ENCODE measurements at regions not wholly inside any gene's neighbourhood (a gene's known extent, or its start where the extent isn't known, plus 50 kb on each side); places are given as distances from the start of the nearest gene placed in this dataset.
"Not testable (repeated sequence)": the region's sequence is repeated elsewhere in the genome, so short reads cannot be mapped to it uniquely, and the experiment has no call there.

GRCh38 chr6:58332108-58332507 is 1014.7 kb downstream of the PRIM2 start:
- not testable (repeated sequence) for H3K4me3 ChIP-seq (ENCODE audit: low read depth in 1 of 5, low read length in 5 of 5)

GRCh38 chr6:58342287-58342686 is 1024.9 kb downstream of the PRIM2 start:
- H3K4me3 ChIP-seq (ENCODE audit: low read depth in 1 of 5, low read length in 5 of 5); H3K4me1 ChIP-seq (ENCODE audit: control insufficient read depth in 5 of 5, insufficient read depth in 5 of 5, low read length in 5 of 5); H3K27me3 ChIP-seq (ENCODE audit: control insufficient read depth in 5 of 5, insufficient read depth in 4 of 5, low read length in 5 of 5); H3K36me3 ChIP-seq (ENCODE audit: control insufficient read depth in 5 of 5, insufficient read depth in 5 of 5, low read length in 5 of 5); H3K9ac ChIP-seq (ENCODE audit: low read length in 5 of 5); H3K9me3 ChIP-seq (ENCODE audit: control insufficient read depth in 5 of 5, low read length in 5 of 5); H3K27ac ChIP-seq (ENCODE audit: low read depth, low read length): not testable (repeated sequence)

More at GRCh38 chr6:58332108-58332507, 1014.7 kb downstream of the PRIM2 start:
- H3K9me3 ChIP-seq (ENCODE audit: control insufficient read depth in 5 of 5, low read length in 5 of 5); H3K27ac ChIP-seq (ENCODE audit: low read depth, low read length); H3K4me1 ChIP-seq (ENCODE audit: control insufficient read depth in 5 of 5, insufficient read depth in 5 of 5, low read length in 5 of 5); H3K36me3 ChIP-seq (ENCODE audit: control insufficient read depth in 5 of 5, insufficient read depth in 5 of 5, low read length in 5 of 5); H3K27me3 ChIP-seq (ENCODE audit: control insufficient read depth in 5 of 5, insufficient read depth in 4 of 5, low read length in 5 of 5); H3K9ac ChIP-seq (ENCODE audit: low read length in 5 of 5): not testable (repeated sequence)

- H3K27me3 ChIP-seq (ENCODE audit: control insufficient read depth in 5 of 5, insufficient read depth in 4 of 5, low read length in 5 of 5); H3K4me3 ChIP-seq (ENCODE audit: low read depth in 1 of 5, low read length in 5 of 5); H3K9me3 ChIP-seq (ENCODE audit: control insufficient read depth in 5 of 5, low read length in 5 of 5); H3K27ac ChIP-seq (ENCODE audit: low read depth, low read length); H3K9ac ChIP-seq (ENCODE audit: low read length in 5 of 5); H3K36me3 ChIP-seq (ENCODE audit: control insufficient read depth in 5 of 5, insufficient read depth in 5 of 5, low read length in 5 of 5); H3K4me1 ChIP-seq (ENCODE audit: control insufficient read depth in 5 of 5, insufficient read depth in 5 of 5, low read length in 5 of 5): not testable (repeated sequence)
These were observed 1030.1 kb downstream of the PRIM2 start for GRCh38 chr6:58347534-58347933.

GRCh38 chr6:58351619-58352018 is 1034.2 kb downstream of the PRIM2 start:
- H3K27ac ChIP-seq (ENCODE audit: low read depth, low read length); H3K4me3 ChIP-seq (ENCODE audit: low read depth in 1 of 5, low read length in 5 of 5); H3K36me3 ChIP-seq (ENCODE audit: control insufficient read depth in 5 of 5, insufficient read depth in 5 of 5, low read length in 5 of 5); H3K4me1 ChIP-seq (ENCODE audit: control insufficient read depth in 5 of 5, insufficient read depth in 5 of 5, low read length in 5 of 5); H3K27me3 ChIP-seq (ENCODE audit: control insufficient read depth in 5 of 5, insufficient read depth in 4 of 5, low read length in 5 of 5); H3K9me3 ChIP-seq (ENCODE audit: control insufficient read depth in 5 of 5, low read length in 5 of 5); H3K9ac ChIP-seq (ENCODE audit: low read length in 5 of 5): not testable (repeated sequence)

GRCh38 chr6:58358452-58358851 is 1041.0 kb downstream of the PRIM2 start:
- not testable (repeated sequence) for H3K9me3 ChIP-seq (ENCODE audit: control insufficient read depth in 5 of 5, low read length in 5 of 5); H3K27me3 ChIP-seq (ENCODE audit: control insufficient read depth in 5 of 5, insufficient read depth in 4 of 5, low read length in 5 of 5); H3K4me3 ChIP-seq (ENCODE audit: low read depth in 1 of 5, low read length in 5 of 5); H3K4me1 ChIP-seq (ENCODE audit: control insufficient read depth in 5 of 5, insufficient read depth in 5 of 5, low read length in 5 of 5); H3K9ac ChIP-seq (ENCODE audit: low read length in 5 of 5); H3K27ac ChIP-seq (ENCODE audit: low read depth, low read length); H3K36me3 ChIP-seq (ENCODE audit: control insufficient read depth in 5 of 5, insufficient read depth in 5 of 5, low read length in 5 of 5)

- not testable (repeated sequence) for H3K27ac ChIP-seq (ENCODE audit: low read depth, low read length); H3K4me1 ChIP-seq (ENCODE audit: control insufficient read depth in 5 of 5, insufficient read depth in 5 of 5, low read length in 5 of 5); H3K27me3 ChIP-seq (ENCODE audit: control insufficient read depth in 5 of 5, insufficient read depth in 4 of 5, low read length in 5 of 5); H3K4me3 ChIP-seq (ENCODE audit: low read depth in 1 of 5, low read length in 5 of 5); H3K9me3 ChIP-seq (ENCODE audit: control insufficient read depth in 5 of 5, low read length in 5 of 5); H3K9ac ChIP-seq (ENCODE audit: low read length in 5 of 5); H3K36me3 ChIP-seq (ENCODE audit: control insufficient read depth in 5 of 5, insufficient read depth in 5 of 5, low read length in 5 of 5)
These were observed 1048.4 kb downstream of the PRIM2 start for GRCh38 chr6:58365856-58366255.

- H3K27me3 ChIP-seq (ENCODE audit: control insufficient read depth in 5 of 5, insufficient read depth in 4 of 5, low read length in 5 of 5); H3K4me1 ChIP-seq (ENCODE audit: control insufficient read depth in 5 of 5, insufficient read depth in 5 of 5, low read length in 5 of 5); H3K36me3 ChIP-seq (ENCODE audit: control insufficient read depth in 5 of 5, insufficient read depth in 5 of 5, low read length in 5 of 5); H3K4me3 ChIP-seq (ENCODE audit: low read depth in 1 of 5, low read length in 5 of 5); H3K27ac ChIP-seq (ENCODE audit: low read depth, low read length); H3K9ac ChIP-seq (ENCODE audit: low read length in 5 of 5): not testable (repeated sequence)
- peaks cover 0 to 30% (median 16%) of the 10 kb centered on the region in 5 donors for H3K9me3 ChIP-seq (ENCODE audit: control insufficient read depth in 5 of 5, low read length in 5 of 5)
These were observed 1089.2 kb downstream of the PRIM2 start for GRCh38 chr6:58406659-58407058.

GRCh38 chr6:58419321-58419720 is 1101.9 kb downstream of the PRIM2 start:
- Histone ChIP-seq H3K27me3 (ENCODE audit: control insufficient read depth in 5 of 5, insufficient read depth in 4 of 5, low read length in 5 of 5) (no peaks in the 10 kb centered on the region), H3K27ac (ENCODE audit: low read depth, low read length) (no peak overlapping the region), H3K9ac (ENCODE audit: low read length in 5 of 5) (no peak overlapping the region), H3K4me1 (ENCODE audit: control insufficient read depth in 5 of 5, insufficient read depth in 5 of 5, low read length in 5 of 5) (no peaks in the 10 kb centered on the region), H3K36me3 (ENCODE audit: control insufficient read depth in 5 of 5, insufficient read depth in 5 of 5, low read length in 5 of 5) (no peaks in the 10 kb centered on the region), H3K4me3 (ENCODE audit: low read depth in 1 of 5, low read length in 5 of 5) (no peak overlapping the region), H3K9me3 (ENCODE audit: control insufficient read depth in 5 of 5, low read length in 5 of 5) (peaks cover 0 to 39% (median 19%) of the 10 kb centered on the region in 5 donors)

All from subcutaneous abdominal adipose tissue (tissue), 5 donors.